Osteocyte (in vitro differentiated cells): ENCODE measurements at regions not wholly inside any gene's neighbourhood (a gene's known extent, or its start where the extent isn't known, plus 50 kb on each side); places are given as distances from the start of the nearest gene placed in this dataset.

Experiments
- DNase-seq: peaks from one replicate; pipeline ENCODE4 v3.0.0; 2021; ENCODE audit warnings: mixed read lengths; ENCODE audit not compliant: unreplicated experiment; ENCODE audit errors: extremely low spot score
- H3K27ac Mint-ChIP-seq: one replicate; pipeline ENCODE4 v1.8.0; 2021; ENCODE audit warnings: mild to moderate bottlenecking, mixed read lengths; ENCODE audit not compliant: unreplicated experiment
- H3K27me3 Mint-ChIP-seq: one replicate; pipeline ENCODE4 v1.8.0; 2021; ENCODE audit warnings: mixed read lengths; ENCODE audit not compliant: unreplicated experiment
- H3K36me3 Mint-ChIP-seq: one replicate; pipeline ENCODE4 v1.8.0; 2021; ENCODE audit warnings: mixed read lengths; ENCODE audit not compliant: unreplicated experiment
- H3K4me1 Mint-ChIP-seq: one replicate; pipeline ENCODE4 v1.8.0; 2021; ENCODE audit warnings: mixed read lengths; ENCODE audit not compliant: unreplicated experiment
- H3K4me3 Mint-ChIP-seq: one replicate; pipeline ENCODE4 v1.8.0; 2021; ENCODE audit warnings: mild to moderate bottlenecking, moderate library complexity, mixed read lengths; ENCODE audit not compliant: unreplicated experiment
- H3K9me3 Mint-ChIP-seq: one replicate; pipeline ENCODE4 v1.8.0; 2021; ENCODE audit warnings: mixed read lengths; ENCODE audit not compliant: unreplicated experiment
- TF ChIP-seq, protein P1 (sequence below): fragments of 200-600 bp; sonication (generic); IDR thresholded peaks from 2 replicates; pipeline ENCODE4 v1.5.0; 2021; ENCODE audit warnings: antibody characterized with exemption, mild to moderate bottlenecking, moderate library complexity

DNA sequence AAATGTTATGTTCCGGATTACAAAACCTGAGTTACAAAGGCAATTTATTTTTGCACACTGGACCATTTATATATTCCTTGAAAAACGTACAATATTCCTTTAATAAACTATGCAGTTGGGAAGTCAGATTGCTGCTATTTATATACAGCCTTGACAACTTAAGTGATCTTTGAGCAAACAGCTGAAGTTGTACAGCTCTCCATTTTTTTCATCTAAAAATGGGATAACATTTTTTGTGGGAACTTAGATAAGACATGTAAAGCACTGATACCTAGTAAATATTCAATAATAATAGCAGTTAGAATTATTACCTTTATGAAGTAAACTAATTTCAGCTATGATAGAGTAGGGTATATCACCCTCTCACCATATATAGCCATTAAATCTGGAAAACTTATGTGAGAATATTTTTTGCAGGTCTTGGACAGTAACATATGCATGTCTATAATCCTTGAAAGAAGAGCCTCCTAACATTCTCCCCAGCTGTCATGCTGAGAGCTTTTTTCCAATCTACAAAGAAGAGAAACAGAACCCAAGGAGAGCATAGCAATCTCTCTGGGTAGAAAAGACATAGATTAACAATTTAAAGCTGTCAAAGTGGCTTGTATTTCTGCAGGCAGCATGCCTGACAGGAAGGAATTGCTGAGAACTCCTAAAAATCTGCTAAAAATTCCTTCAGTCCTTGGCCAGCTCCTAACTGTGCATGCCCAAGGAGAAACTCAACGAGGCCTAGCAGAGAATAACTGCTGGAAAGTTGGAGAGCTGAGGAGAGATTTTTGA, 326.0 kb downstream of the CRPPA start:
- H3K4me3 Mint-ChIP-seq: no peak overlapping the region
- H3K4me1 Mint-ChIP-seq: peaks cover 26% of the 10 kb centered on the region
- TF ChIP-seq, protein P1, sequence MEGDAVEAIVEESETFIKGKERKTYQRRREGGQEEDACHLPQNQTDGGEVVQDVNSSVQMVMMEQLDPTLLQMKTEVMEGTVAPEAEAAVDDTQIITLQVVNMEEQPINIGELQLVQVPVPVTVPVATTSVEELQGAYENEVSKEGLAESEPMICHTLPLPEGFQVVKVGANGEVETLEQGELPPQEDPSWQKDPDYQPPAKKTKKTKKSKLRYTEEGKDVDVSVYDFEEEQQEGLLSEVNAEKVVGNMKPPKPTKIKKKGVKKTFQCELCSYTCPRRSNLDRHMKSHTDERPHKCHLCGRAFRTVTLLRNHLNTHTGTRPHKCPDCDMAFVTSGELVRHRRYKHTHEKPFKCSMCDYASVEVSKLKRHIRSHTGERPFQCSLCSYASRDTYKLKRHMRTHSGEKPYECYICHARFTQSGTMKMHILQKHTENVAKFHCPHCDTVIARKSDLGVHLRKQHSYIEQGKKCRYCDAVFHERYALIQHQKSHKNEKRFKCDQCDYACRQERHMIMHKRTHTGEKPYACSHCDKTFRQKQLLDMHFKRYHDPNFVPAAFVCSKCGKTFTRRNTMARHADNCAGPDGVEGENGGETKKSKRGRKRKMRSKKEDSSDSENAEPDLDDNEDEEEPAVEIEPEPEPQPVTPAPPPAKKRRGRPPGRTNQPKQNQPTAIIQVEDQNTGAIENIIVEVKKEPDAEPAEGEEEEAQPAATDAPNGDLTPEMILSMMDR: no peak
- no peaks in the 10 kb centered on the region for H3K36me3 Mint-ChIP-seq
- no peak for DNase-seq
- no peaks in the 10 kb centered on the region for H3K9me3 Mint-ChIP-seq
- no peak overlapping the region for H3K27ac Mint-ChIP-seq
- H3K27me3 Mint-ChIP-seq: no peaks in the 10 kb centered on the region

DNA sequence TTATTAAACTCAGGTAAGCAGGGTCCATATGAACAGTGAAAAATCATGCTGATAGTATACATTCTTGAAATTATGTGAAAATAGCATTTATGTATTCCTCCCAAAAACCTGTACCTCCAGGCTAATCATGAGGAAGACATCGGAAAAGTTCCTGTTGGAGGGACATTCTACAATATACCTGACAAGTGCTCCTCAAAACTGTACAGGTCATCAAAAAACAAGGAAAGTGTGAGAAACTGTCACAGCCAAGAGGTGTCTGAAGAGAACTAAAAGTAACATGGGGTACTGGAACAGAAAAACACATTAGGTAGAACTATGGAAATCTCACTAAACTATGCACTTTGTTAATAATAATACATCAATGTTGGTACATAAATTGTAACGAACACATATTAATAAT, 326.7 kb downstream of the CRPPA start:
- Mint-ChIP-seq H3K27me3 (no peaks in the 10 kb centered on the region), H3K4me1 (peaks cover 26% of the 10 kb centered on the region), H3K27ac (no peak overlapping the region), H3K9me3 (no peaks in the 10 kb centered on the region), H3K36me3 (no peaks in the 10 kb centered on the region), H3K4me3 (no peak overlapping the region)
- DNase-seq: no peak
- TF ChIP-seq, protein P1: no peak

DNA sequence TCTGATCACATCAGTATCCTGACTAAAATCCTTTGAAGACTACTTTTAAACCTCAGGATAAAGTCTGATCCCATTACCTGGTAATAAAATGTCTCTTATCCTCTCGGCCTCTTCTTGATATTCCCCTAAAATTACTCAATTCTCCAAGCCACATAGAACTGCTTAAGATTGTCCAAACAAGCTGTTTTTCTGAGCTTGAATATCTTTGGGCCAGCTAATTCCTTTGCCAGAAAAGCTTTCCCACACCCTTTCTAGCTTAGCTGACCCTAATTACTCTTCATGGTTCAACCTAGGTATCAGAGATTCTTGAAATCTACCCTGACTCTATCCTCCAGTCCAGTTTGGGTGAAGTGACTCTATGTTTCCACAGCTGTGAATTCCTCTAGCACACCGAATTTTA, 328.6 kb downstream of the CRPPA start:
- H3K4me1 Mint-ChIP-seq: peaks cover 18% of the 10 kb centered on the region
- H3K27ac Mint-ChIP-seq: no peak overlapping the region
- no peaks in the 10 kb centered on the region for H3K36me3 Mint-ChIP-seq
- TF ChIP-seq, protein P1: no peak
- no peaks in the 10 kb centered on the region for H3K9me3 Mint-ChIP-seq
- DNase-seq: no peak
- H3K27me3 Mint-ChIP-seq: no peaks in the 10 kb centered on the region
- no peak overlapping the region for H3K4me3 Mint-ChIP-seq

DNA sequence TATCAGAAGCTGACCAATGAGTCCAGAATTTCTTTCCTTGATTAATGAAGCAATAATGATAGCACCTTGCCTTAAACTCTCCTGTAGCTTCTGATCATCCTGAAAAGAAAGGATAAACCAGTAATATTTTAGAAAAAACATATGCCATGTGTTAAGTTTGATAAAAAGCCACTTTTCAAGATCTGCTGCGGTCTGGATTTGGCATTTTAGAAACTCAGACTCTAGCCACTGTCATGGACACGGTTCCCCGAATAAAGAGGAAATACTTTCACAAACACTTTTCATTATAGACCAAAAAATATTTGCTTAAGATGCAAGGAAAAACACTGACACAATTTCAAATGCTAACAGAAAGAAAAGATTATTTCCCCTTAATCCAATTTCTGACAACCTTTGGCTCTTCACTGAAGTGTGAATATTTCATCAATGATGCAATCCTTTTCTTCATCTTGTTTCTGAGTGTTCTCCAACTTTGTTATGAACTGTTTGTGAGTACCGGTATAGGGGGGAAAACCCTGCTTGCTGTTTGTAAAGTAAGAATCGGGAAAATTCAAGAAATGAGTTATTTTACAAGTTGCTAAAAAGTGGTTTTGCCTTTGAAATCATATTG, 329.5 kb downstream of the CRPPA start:
- H3K9me3 Mint-ChIP-seq: no peaks in the 10 kb centered on the region
- no peak for DNase-seq

DNA sequence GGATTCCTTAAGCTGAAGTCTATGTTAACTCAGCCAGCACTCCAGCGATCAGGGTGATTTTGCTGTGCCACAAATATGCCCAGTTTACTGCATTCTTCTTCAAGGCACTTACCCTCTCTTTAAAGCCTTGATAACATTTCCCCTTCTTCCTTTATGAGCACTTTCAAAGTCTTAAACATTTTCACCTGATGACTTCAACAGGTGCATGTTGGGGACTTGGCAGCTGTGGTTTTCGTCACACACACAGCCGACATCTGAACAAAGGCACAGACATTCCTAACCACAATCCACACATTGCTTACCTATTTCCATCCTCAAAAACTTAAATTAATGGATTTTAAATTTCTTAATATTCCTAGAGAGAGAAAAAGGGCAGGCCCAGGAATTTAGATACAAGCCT, 331.5 kb downstream of the CRPPA start:
- Mint-ChIP-seq H3K27me3 (no peaks in the 10 kb centered on the region), H3K27ac (no peak overlapping the region)

More for the DNA sequence above, 329.5 kb downstream of the CRPPA start:
- Mint-ChIP-seq H3K4me3 (no peak overlapping the region), H3K27ac (no peak overlapping the region), H3K36me3 (no peaks in the 10 kb centered on the region), H3K4me1 (peaks cover 16% of the 10 kb centered on the region), H3K27me3 (no peaks in the 10 kb centered on the region)
- TF ChIP-seq, protein P1: no peak

More for the DNA sequence above, 331.5 kb downstream of the CRPPA start:
- Mint-ChIP-seq H3K36me3 (no peaks in the 10 kb centered on the region), H3K4me3 (no peak overlapping the region), H3K9me3 (no peaks in the 10 kb centered on the region), H3K4me1 (peaks cover 10% of the 10 kb centered on the region)
- no peak for DNase-seq
- TF ChIP-seq, protein P1: no peak
